Mucosa of rectum (tissue), 2 donors: ENCODE measurements at regions not wholly inside any gene's neighbourhood (a gene's known extent, or its start where the extent isn't known, plus 50 kb on each side); places are given as distances from the start of the nearest gene placed in this dataset.
"Not testable (repeated sequence)": the region's sequence is repeated elsewhere in the genome, so short reads cannot be mapped to it uniquely, and the experiment has no call there.

Source experiments
- H3K27ac ChIP-seq, 2 donors: one replicate each; pipeline ENCODE4 v1.7.0; 2013; ENCODE audit warnings: inconsistent platforms in 2 of 2, low read depth in 2 of 2, low read length in 2 of 2
- H3K27me3 ChIP-seq, 2 donors: one replicate each; pipeline ENCODE4 v1.7.0; 2013; ENCODE audit warnings: low read length in 2 of 2; ENCODE audit not compliant: control insufficient read depth in 2 of 2, insufficient read depth in 2 of 2
- H3K36me3 ChIP-seq, 2 donors: one replicate each; pipeline ENCODE4 v1.7.0; 2013; ENCODE audit warnings: low read length in 2 of 2; ENCODE audit not compliant: control insufficient read depth in 2 of 2, insufficient read depth in 2 of 2
- H3K4me1 ChIP-seq, 2 donors: one replicate each; pipeline ENCODE4 v1.7.0; 2013; ENCODE audit warnings: low read length in 2 of 2, mild to moderate bottlenecking in 1 of 2; ENCODE audit not compliant: control insufficient read depth in 2 of 2, insufficient read depth in 2 of 2
- H3K4me3 ChIP-seq, 2 donors: one replicate each; pipeline ENCODE4 v1.7.0; 2013; ENCODE audit warnings: low read length in 2 of 2
- H3K9ac ChIP-seq, 2 donors: one replicate each; pipeline ENCODE4 v1.7.0; 2013; ENCODE audit warnings: low read length in 2 of 2, low read depth in 1 of 2, mild to moderate bottlenecking in 1 of 2
- H3K9me3 ChIP-seq, 2 donors: one replicate each; pipeline ENCODE4 v1.7.0; 2013; ENCODE audit warnings: low read length in 2 of 2; ENCODE audit not compliant: control insufficient read depth in 2 of 2
- donor health status: healthy.
- donor health status: Normal muscosa, but diverticular disease.

GRCh38 chr10:81479316-81479715 lies 395.7 kb upstream of the NRG3 start:
- no peak overlapping the region for H3K27ac ChIP-seq
- no peaks in the 10 kb centered on the region for H3K36me3 ChIP-seq
- H3K4me1 ChIP-seq = no peaks in the 10 kb centered on the region
- H3K4me3 ChIP-seq = no peak overlapping the region
- no peak overlapping the region for H3K9ac ChIP-seq
- no peaks in the 10 kb centered on the region for H3K9me3 ChIP-seq
- H3K27me3 ChIP-seq = no peaks in the 10 kb centered on the region

GRCh38 chr10:81496626-81497025 lies 378.4 kb upstream of the NRG3 start:
- no peak overlapping the region for H3K4me3 ChIP-seq
- no peaks in the 10 kb centered on the region for H3K9me3 ChIP-seq
- no peaks in the 10 kb centered on the region for H3K36me3 ChIP-seq
- H3K27ac ChIP-seq = no peak overlapping the region
- H3K9ac ChIP-seq = no peak overlapping the region
- no peaks in the 10 kb centered on the region for H3K4me1 ChIP-seq
- no peaks in the 10 kb centered on the region for H3K27me3 ChIP-seq

- no peak overlapping the region for H3K4me3 ChIP-seq
These were observed 376.9 kb upstream of the NRG3 start for GRCh38 chr10:81498011-81498551.

GRCh38 chr10:81502677-81503359 lies 372.2 kb upstream of the NRG3 start:
- no peak overlapping the region for H3K9ac ChIP-seq
- no peaks in the 10 kb centered on the region for H3K36me3 ChIP-seq
- no peak overlapping the region for H3K4me3 ChIP-seq
- no peaks in the 10 kb centered on the region for H3K9me3 ChIP-seq
- no peaks in the 10 kb centered on the region for H3K4me1 ChIP-seq
- no peaks in the 10 kb centered on the region for H3K27me3 ChIP-seq
- no peak overlapping the region for H3K27ac ChIP-seq

More at GRCh38 chr10:81498011-81498551, 376.9 kb upstream of the NRG3 start:
- no peaks in the 10 kb centered on the region for H3K36me3 ChIP-seq
- H3K9me3 ChIP-seq = no peaks in the 10 kb centered on the region
- no peak overlapping the region for H3K27ac ChIP-seq
- H3K27me3 ChIP-seq = no peaks in the 10 kb centered on the region
- H3K4me1 ChIP-seq = no peaks in the 10 kb centered on the region
- H3K9ac ChIP-seq = no peak overlapping the region

- H3K27ac ChIP-seq, H3K4me3 ChIP-seq, H3K4me1 ChIP-seq, H3K36me3 ChIP-seq, H3K9ac ChIP-seq, H3K9me3 ChIP-seq, H3K27me3 ChIP-seq: not testable (repeated sequence)
These were observed 369.2 kb upstream of the NRG3 start for GRCh38 chr10:81505777-81506176.

- Histone ChIP-seq H3K4me3 (no peak overlapping the region), H3K36me3 (no peaks in the 10 kb centered on the region), H3K9ac (no peak overlapping the region), H3K27me3 (no peaks in the 10 kb centered on the region), H3K9me3 (peaks cover 0 to 4% of the 10 kb centered on the region in 2 donors), H3K27ac (no peak overlapping the region), H3K4me1 (no peaks in the 10 kb centered on the region)
These were observed 360.2 kb upstream of the NRG3 start for GRCh38 chr10:81514811-81515210.

GRCh38 chr10:81520688-81521087 lies 354.3 kb upstream of the NRG3 start:
- Histone ChIP-seq H3K9ac (no peak overlapping the region), H3K36me3 (no peaks in the 10 kb centered on the region), H3K4me3 (no peak overlapping the region), H3K27ac (no peak overlapping the region), H3K9me3 (peaks cover 0 to 5% of the 10 kb centered on the region in 2 donors), H3K4me1 (no peaks in the 10 kb centered on the region), H3K27me3 (no peaks in the 10 kb centered on the region)

GRCh38 chr10:81524467-81524866 lies 350.5 kb upstream of the NRG3 start:
- Histone ChIP-seq H3K4me1 (no peaks in the 10 kb centered on the region), H3K27ac (no peak overlapping the region), H3K9me3 (peaks cover 5 to 6% of the 10 kb centered on the region in 2 donors), H3K4me3 (no peak overlapping the region), H3K36me3 (no peaks in the 10 kb centered on the region), H3K9ac (no peak overlapping the region), H3K27me3 (no peaks in the 10 kb centered on the region)

GRCh38 chr10:81532403-81532802 lies 342.6 kb upstream of the NRG3 start:
- no peaks in the 10 kb centered on the region for H3K36me3 ChIP-seq

GRCh38 chr10:81534991-81535390 lies 340.0 kb upstream of the NRG3 start:
- Histone ChIP-seq H3K27ac (no peak overlapping the region), H3K36me3 (no peaks in the 10 kb centered on the region), H3K4me1 (no peaks in the 10 kb centered on the region), H3K27me3 (no peaks in the 10 kb centered on the region), H3K9ac (no peak overlapping the region), H3K9me3 (peaks cover 0 to 3% of the 10 kb centered on the region in 2 donors), H3K4me3 (no peak overlapping the region)

More at GRCh38 chr10:81532403-81532802, 342.6 kb upstream of the NRG3 start:
- H3K27me3 ChIP-seq = no peaks in the 10 kb centered on the region
- no peak overlapping the region for H3K4me3 ChIP-seq
- H3K4me1 ChIP-seq = no peaks in the 10 kb centered on the region
- no peak overlapping the region for H3K27ac ChIP-seq
- no peak overlapping the region for H3K9ac ChIP-seq
- H3K9me3 ChIP-seq = peaks cover 0 to 4% of the 10 kb centered on the region in 2 donors
